NOMO-1 treated with dmso at 0.1 percent for 144 hours (cell line): ENCODE measurements at regions not wholly inside any gene's neighbourhood (a gene's known extent, or its start where the extent isn't known, plus 50 kb on each side); places are given as distances from the start of the nearest gene placed in this dataset.

Experiments used
- DNase-seq: peaks from one replicate; lab custom pipeline; 2025; ENCODE audit not compliant: unreplicated experiment; lab: John Stamatoyannopoulos, UW

GRCh38 chr2:221844212-221845020 lies 272.3 kb upstream of the EPHA4 start:
- DNase-seq, result no peak

- no peak for DNase-seq
Measured at GRCh38 chr2:221836095-221836494, 264.0 kb upstream of the EPHA4 start.

- DNase-seq, result no peak
Measured at GRCh38 chr2:221833966-221834365, 261.9 kb upstream of the EPHA4 start.

GRCh38 chr2:221831051-221831450 lies 258.9 kb upstream of the EPHA4 start:
- no peak for DNase-seq

GRCh38 chr2:221822416-221822815 lies 250.3 kb upstream of the EPHA4 start:
- no peak for DNase-seq

GRCh38 chr2:221818616-221819320 lies 246.7 kb upstream of the EPHA4 start:
- DNase-seq, result no peak

- DNase-seq, result no peak
Measured at GRCh38 chr2:221817878-221818277, 245.8 kb upstream of the EPHA4 start.

GRCh38 chr2:221817052-221817451 lies 244.9 kb upstream of the EPHA4 start:
- no peak for DNase-seq

GRCh38 chr2:221816566-221816965 lies 244.5 kb upstream of the EPHA4 start:
- DNase-seq, result no peak

- DNase-seq, result no peak
Measured at GRCh38 chr2:221810650-221811049, 238.5 kb upstream of the EPHA4 start.

- no peak for DNase-seq
Measured at GRCh38 chr2:221810245-221810644, 238.1 kb upstream of the EPHA4 start.

- DNase-seq, result no peak
Measured at GRCh38 chr2:221808488-221808887, 236.4 kb upstream of the EPHA4 start.

GRCh38 chr2:221807706-221808105 lies 235.6 kb upstream of the EPHA4 start:
- no peak for DNase-seq

GRCh38 chr2:221802089-221802488 lies 230.0 kb upstream of the EPHA4 start:
- DNase-seq, result no peak

GRCh38 chr2:221792971-221793521 lies 220.9 kb upstream of the EPHA4 start:
- DNase-seq, result no peak

GRCh38 chr2:221791844-221792243 lies 219.7 kb upstream of the EPHA4 start:
- DNase-seq, result no peak

- DNase-seq, result no peak
Measured at GRCh38 chr2:221787561-221787960, 215.5 kb upstream of the EPHA4 start.

- no peak for DNase-seq
Measured at GRCh38 chr2:221786297-221786926, 214.3 kb upstream of the EPHA4 start.

GRCh38 chr2:221780281-221780688 lies 208.2 kb upstream of the EPHA4 start:
- no peak for DNase-seq

- no peak for DNase-seq
Measured at GRCh38 chr2:221779614-221780067, 207.5 kb upstream of the EPHA4 start.

GRCh38 chr2:221778025-221778424 lies 205.9 kb upstream of the EPHA4 start:
- DNase-seq, result no peak

- no peak for DNase-seq
Measured at GRCh38 chr2:221777119-221777518, 205.0 kb upstream of the EPHA4 start.
